Stimulated activated CD4-positive, alpha-beta T cell treated with anti-CD3 and anti-CD28 coated beads, Interleukin-1b, Interleukin-23, amount 100 ng/mL, for 24 hours (primary cell): ENCODE measurements at regions not wholly inside any gene's neighbourhood (a gene's known extent, or its start where the extent isn't known, plus 50 kb on each side); places are given as distances from the start of the nearest gene placed in this dataset.
"Not testable (repeated sequence)": the region's sequence is repeated elsewhere in the genome, so short reads cannot be mapped to it uniquely, and the experiment has no call there.

Source experiments
- DNase-seq, 4 experiments: peaks; one replicate each; pipeline ENCODE4 v3.0.0-alpha.2; 2020; ENCODE audit warnings: low read depth in 4 of 4, low spot score in 1 of 4

GRCh38 chr3:194879126-194879877 lies 193.6 kb downstream of the FAM43A start:
- no peak for DNase-seq

GRCh38 chr3:194879991-194880939 lies 194.6 kb downstream of the FAM43A start:
- no peak for DNase-seq

- no peak for DNase-seq
These were observed 195.6 kb downstream of the FAM43A start for GRCh38 chr3:194880940-194881925.

- no peak for DNase-seq
These were observed 199.1 kb downstream of the FAM43A start for GRCh38 chr3:194884649-194885315.

- no peak for DNase-seq
These were observed 200.1 kb downstream of the FAM43A start for GRCh38 chr3:194885766-194886165.

- DNase-seq: no peak
These were observed 201.2 kb downstream of the FAM43A start for GRCh38 chr3:194886836-194887235.

GRCh38 chr3:194888062-194888461 lies 202.4 kb downstream of the FAM43A start:
- not testable (repeated sequence) for DNase-seq

- no peak for DNase-seq
These were observed 203.2 kb downstream of the FAM43A start for GRCh38 chr3:194888916-194889315.

- no peak for DNase-seq
These were observed 204.4 kb downstream of the FAM43A start for GRCh38 chr3:194890091-194890490.

GRCh38 chr3:194893121-194893987 lies 207.7 kb downstream of the FAM43A start:
- DNase-seq: no peak

GRCh38 chr3:194894538-194894937 lies 208.9 kb downstream of the FAM43A start:
- DNase-seq: no peak

GRCh38 chr3:194900854-194901522 lies 215.3 kb downstream of the FAM43A start:
- no peak for DNase-seq

- DNase-seq: not testable (repeated sequence)
These were observed 217.8 kb downstream of the FAM43A start for GRCh38 chr3:194903447-194903846.

- not testable (repeated sequence) for DNase-seq
These were observed 219.3 kb downstream of the FAM43A start for GRCh38 chr3:194904999-194905398.

GRCh38 chr3:194905696-194906095 lies 220.0 kb downstream of the FAM43A start:
- DNase-seq: no peak

GRCh38 chr3:194906229-194906629 lies 220.5 kb downstream of the FAM43A start:
- DNase-seq: no peak

- no peak for DNase-seq
These were observed 221.4 kb downstream of the FAM43A start for GRCh38 chr3:194906970-194907629.

GRCh38 chr3:194907811-194908210 lies 222.1 kb downstream of the FAM43A start:
- no peak for DNase-seq
